Activated CD8-positive, alpha-beta memory T cell treated with anti-CD3 and anti-CD28 coated beads for 4 hours (primary cell): ENCODE measurements at regions not wholly inside any gene's neighbourhood (a gene's known extent, or its start where the extent isn't known, plus 50 kb on each side); places are given as distances from the start of the nearest gene placed in this dataset.

Experiments used
- DNase-seq, 2 donors: peaks; one replicate each; pipeline ENCODE4 v3.0.0-alpha.2; 2020; ENCODE audit warnings: low read depth in 2 of 2

- DNase-seq, result no peak
These were observed 102.3 kb upstream of the ZNF217 start for GRCh38 chr20:53695797-53696527.

- DNase-seq, result no peak
These were observed 99.7 kb upstream of the ZNF217 start for GRCh38 chr20:53693262-53693871.

- DNase-seq, result no peak
These were observed 98.9 kb upstream of the ZNF217 start for GRCh38 chr20:53692465-53693067.

GRCh38 chr20:53691811-53692192 is 98.2 kb upstream of the ZNF217 start:
- DNase-seq, result no peak

- no peak for DNase-seq
These were observed 97.6 kb upstream of the ZNF217 start for GRCh38 chr20:53691060-53691810.

- no peak for DNase-seq
These were observed 94.4 kb upstream of the ZNF217 start for GRCh38 chr20:53688085-53688484.

- no peak for DNase-seq
These were observed 91.5 kb upstream of the ZNF217 start for GRCh38 chr20:53685070-53685595.

GRCh38 chr20:53683506-53683905 is 89.9 kb upstream of the ZNF217 start:
- DNase-seq, result no peak

GRCh38 chr20:53681352-53682212 is 87.9 kb upstream of the ZNF217 start:
- no peak for DNase-seq

- DNase-seq, result no peak
These were observed 86.1 kb upstream of the ZNF217 start for GRCh38 chr20:53679597-53680309.

GRCh38 chr20:53678990-53679596 is 85.5 kb upstream of the ZNF217 start:
- no peak for DNase-seq

- no peak for DNase-seq
These were observed 84.8 kb upstream of the ZNF217 start for GRCh38 chr20:53678315-53678989.

GRCh38 chr20:53677447-53678314 is 84.0 kb upstream of the ZNF217 start:
- no peak for DNase-seq

GRCh38 chr20:53676987-53677386 is 83.3 kb upstream of the ZNF217 start:
- DNase-seq, result no peak

- no peak for DNase-seq
These were observed 82.8 kb upstream of the ZNF217 start for GRCh38 chr20:53676519-53676822.

- no peak for DNase-seq
These were observed 79.0 kb upstream of the ZNF217 start for GRCh38 chr20:53672484-53673129.

- DNase-seq, result no peak
These were observed 77.7 kb upstream of the ZNF217 start for GRCh38 chr20:53671370-53671769.
